Endothelial cell of umbilical vein (primary cell): ENCODE measurements at regions not wholly inside any gene's neighbourhood (a gene's known extent, or its start where the extent isn't known, plus 50 kb on each side); places are given as distances from the start of the nearest gene placed in this dataset.

Experiments used
- BruUV-seq: library from RNA; stranded (reverse); fragments of 400-500 nt; replicated peaks from 2 replicates; lab custom pipeline; 2021; lab: Mats Ljungman, UMichigan
- CTCF ChIA-PET: fragments of 300-600, 350-600 bp; sonication (Branson Sonifier 250); formaldehyde crosslinking; loops from one replicate; lab custom pipeline; 2021; ENCODE audit warnings: antibody characterized with exemption, inconsistent platforms; lab: Charles Lee
- POLR2A ChIA-PET: fragments of 300-600, 350-600 bp; sonication (Branson Sonifier 250); formaldehyde crosslinking; loops from one replicate; lab custom pipeline; 2021; ENCODE audit warnings: antibody characterized with exemption, inconsistent platforms; lab: Charles Lee
- DNase-seq: peaks from one replicate; pipeline ENCODE4 v3.0.0-alpha.2; 2011; ENCODE audit warnings: low read depth, low spot score
- FAIRE-seq: peaks from 2 replicates; lab custom pipeline; 2011; peaks lifted over from hg19 to GRCh38; lab: Jason Lieb, UNC
- H2AFZ ChIP-seq: 2 replicates; pipeline ENCODE4 v1.6.0; 2012; ENCODE audit warnings: low read depth, low read length, control low read depth, inconsistent platforms
- H3K27ac ChIP-seq: 2 replicates; pipeline ENCODE4 v1.5.1; 2011; ENCODE audit warnings: low read depth, mild to moderate bottlenecking, control low read depth, low read length, moderate library complexity; ENCODE audit not compliant: insufficient read depth
- H3K27me3 ChIP-seq, 2 experiments: 2 replicates each; pipeline versions ENCODE4 v1.6.0 to v1.6.1; 2011; ENCODE audit warnings: low read length in 2 of 2, mixed read lengths in 1 of 2; ENCODE audit not compliant: control insufficient read depth in 2 of 2, insufficient read depth in 2 of 2
- H3K36me3 ChIP-seq, 2 experiments: 2 replicates in 1 of 2; 3 replicates in 1 of 2; pipeline ENCODE4 v1.5.1; 2011; ENCODE audit warnings: low read length in 2 of 2, mild to moderate bottlenecking in 1 of 2, moderate library complexity in 1 of 2; ENCODE audit not compliant: control insufficient read depth in 2 of 2, insufficient read depth in 2 of 2; ENCODE audit errors: extremely low read depth in 1 of 2
- H3K4me1 ChIP-seq: 3 replicates; pipeline ENCODE4 v1.5.1; 2011; ENCODE audit warnings: mild to moderate bottlenecking, low read length; ENCODE audit not compliant: control insufficient read depth, insufficient read depth; ENCODE audit errors: extremely low read depth
- H3K4me2 ChIP-seq: 2 replicates; pipeline ENCODE4 v1.6.1; 2011; ENCODE audit warnings: low read length, control low read depth, mixed read lengths; ENCODE audit not compliant: insufficient read depth
- H3K4me3 ChIP-seq, 3 experiments: fragments of 200-600 bp in 1 of 3; sonication (generic), shearing (Covaris generic) in 1 of 3; replicated peaks in 1 of 3; 2 replicates each; pipeline ENCODE4 v1.5.1; 2011 to 2016; ENCODE audit warnings: control low read depth in 3 of 3, low read length in 3 of 3, mild to moderate bottlenecking in 2 of 3, inconsistent platforms in 1 of 3, low read depth in 1 of 3, moderate library complexity in 1 of 3; ENCODE audit not compliant: insufficient read depth in 1 of 3
- H3K79me2 ChIP-seq: 2 replicates; pipeline ENCODE4 v1.6.0; 2012; ENCODE audit warnings: low read length, inconsistent platforms; ENCODE audit not compliant: control insufficient read depth, insufficient read depth
- H3K9ac ChIP-seq: replicated peaks from 2 replicates; pipeline ENCODE3; 2011; ENCODE audit warnings: low read length, control low read depth; ENCODE audit not compliant: insufficient read depth; ENCODE audit errors: extremely low read depth
- H3K9me1 ChIP-seq: replicated peaks from 3 replicates; pipeline ENCODE4 v1.6.0; 2011; ENCODE audit warnings: mild to moderate bottlenecking, low read length; ENCODE audit not compliant: control insufficient read depth, insufficient read depth; ENCODE audit errors: extremely low read depth
- H3K9me3 ChIP-seq: replicated peaks from 2 replicates; pipeline ENCODE4 v1.5.1; 2012; ENCODE audit warnings: low read length, inconsistent platforms; ENCODE audit not compliant: control insufficient read depth, insufficient read depth
- H4K20me1 ChIP-seq: replicated peaks from 2 replicates; pipeline ENCODE3; 2011; ENCODE audit warnings: mild to moderate bottlenecking, low read length; ENCODE audit not compliant: control insufficient read depth, insufficient read depth; ENCODE audit errors: extremely low read depth
- CTCF ChIP-seq, 2 donors: IDR thresholded peaks; 1 replicate in 1 of 2; 2 replicates in 1 of 2; pipeline ENCODE4 v1.5.1; 2011; ENCODE audit warnings: low read length in 2 of 2, mild to moderate bottlenecking in 2 of 2, moderate library complexity in 2 of 2, control low read depth in 1 of 2, inconsistent platforms in 1 of 2, low read depth in 1 of 2; ENCODE audit not compliant: insufficient read depth in 1 of 2; ENCODE audit errors: extremely low read depth in 1 of 2
- EZH2 ChIP-seq: IDR thresholded peaks from 2 replicates; pipeline ENCODE4 v1.6.1; 2012; ENCODE audit warnings: borderline replicate concordance, low read depth, mild to moderate bottlenecking, moderate library complexity, low read length, inconsistent platforms; ENCODE audit not compliant: severe bottlenecking
- FOS ChIP-seq: IDR thresholded peaks from 2 replicates; pipeline ENCODE4 v1.6.1; 2011; ENCODE audit warnings: mild to moderate bottlenecking, low read length, moderate library complexity, borderline replicate concordance; ENCODE audit not compliant: insufficient read depth
- GATA2 ChIP-seq: IDR thresholded peaks from 2 replicates; pipeline ENCODE4 v1.7.0; 2011; ENCODE audit warnings: low read depth, mild to moderate bottlenecking, moderate library complexity, mixed read lengths, low read length; ENCODE audit not compliant: insufficient read length, insufficient read depth
- JUN ChIP-seq: IDR thresholded peaks from 2 replicates; pipeline ENCODE4 v1.6.1; 2011; ENCODE audit warnings: borderline replicate concordance, low read depth; ENCODE audit not compliant: insufficient read length, insufficient read depth
- MAX ChIP-seq: IDR thresholded peaks from 2 replicates; pipeline ENCODE4 v1.6.1; 2011; ENCODE audit not compliant: insufficient read depth, insufficient read length
- MYC ChIP-seq: IDR thresholded peaks from one replicate; pipeline ENCODE4 v1.6.1; 2011; ENCODE audit warnings: mild to moderate bottlenecking, low read depth, low read length
- POLR2A ChIP-seq: IDR thresholded peaks from 2 replicates; pipeline ENCODE4 v1.6.1; 2012; ENCODE audit warnings: low read depth, mild to moderate bottlenecking, control low read depth, low read length
- POLR2AphosphoS5 ChIP-seq: IDR thresholded peaks from 2 replicates; pipeline ENCODE4 v1.6.1; 2012; ENCODE audit warnings: low read depth, mild to moderate bottlenecking, control low read depth, low read length, moderate library complexity; ENCODE audit not compliant: insufficient read depth
- dilution Hi-C: fragments of 300-500 bp; cut with MboI; formaldehyde crosslinking; loops from one replicate; pipeline ENCODE4 v1.15.0; 2019; ENCODE audit warnings: low sequenced_read_pairs; ENCODE audit not compliant: extremely low pct_ligation_motif_present
- intact Hi-C: fragments of 100-400 bp; cut with micrococcal nuclease; formaldehyde crosslinking; loops from one replicate; pipeline ENCODE4 v1.10.0; 2022

- Histone ChIP-seq H3K27ac (no peak overlapping the region), H3K79me2 (no peaks in the 10 kb centered on the region), H4K20me1 (no peaks in the 10 kb centered on the region), H2AFZ (no peak overlapping the region), H3K27me3 (peaks cover 0 to 3% of the 10 kb centered on the region in 2 experiments), H3K9me3 (no peaks in the 10 kb centered on the region), H3K9ac (no peak overlapping the region), H3K36me3 (no peaks in the 10 kb centered on the region), H3K4me2 (no peak overlapping the region), H3K4me1 (no peaks in the 10 kb centered on the region), H3K9me1 (no peaks in the 10 kb centered on the region), H3K4me3 (no peak overlapping the region)
- intact Hi-C loops (no loop called here), dilution Hi-C loops (no loop called here)
- TF ChIP-seq MYC (no peak), GATA2 (no peak), POLR2AphosphoS5 (no peak), POLR2A (no peak), CTCF (IDR thresholded peaks at IDR 0.05; ENCODE audit: extremely low read depth in 1 of 2, insufficient read depth in 1 of 2, low read depth in 1 of 2, low read length in 2 of 2) (no peak), FOS (no peak), EZH2 (no peak), JUN (no peak), MAX (no peak)
- CTCF ChIA-PET, result interaction anchor here (1.6 kb wide), 1 partner anchor 296 kb away, joined by 4 read pairs; no protein-coding TSS in a partner anchor
- POLR2A ChIA-PET, result no interaction called here
- no peak for FAIRE-seq
- no TSS peak for BruUV-seq
- DNase-seq, result no peak
Observed at GRCh38 chr1:169052727-169053126, 53.8 kb upstream of the ATP1B1 start.
